Panc1 (cell line): ENCODE measurements at regions not wholly inside any gene's neighbourhood (a gene's known extent, or its start where the extent isn't known, plus 50 kb on each side); places are given as distances from the start of the nearest gene placed in this dataset.

Experiments
- ATAC-seq: fragments of 200-7000 bp; cut with Tn5 transposase; 2 replicates; pipeline ENCODE4 v1.9.1; 2020; ENCODE audit warnings: mild to moderate bottlenecking, moderate library complexity
- BruUV-seq: library from RNA; stranded (reverse); fragments of 400-500 nt; replicated peaks from 2 replicates; lab custom pipeline; 2021; lab: Mats Ljungman, UMichigan
- CTCF ChIA-PET: fragments of 300-600 bp; sonication (Branson Sonifier 250); formaldehyde crosslinking; loops from one replicate; lab custom pipeline; 2022; ENCODE audit warnings: antibody characterized with exemption; lab: Charles Lee
- POLR2A ChIA-PET: fragments of 300-600 bp; sonication (Branson Sonifier 250); formaldehyde crosslinking; loops from one replicate; lab custom pipeline; 2022; ENCODE audit warnings: antibody characterized with exemption; lab: Charles Lee
- DNase-seq: peaks from one replicate; pipeline ENCODE4 v3.0.0-alpha.2; 2010; ENCODE audit warnings: low read depth, low spot score
- H3K27ac ChIP-seq: 2 replicates; pipeline ENCODE4 v1.5.1; 2011; ENCODE audit warnings: mild to moderate bottlenecking, low read length, inconsistent platforms
- H3K27me3 ChIP-seq: fragments of 200-500 bp; sonication (Bioruptor generic); 2 replicates; pipeline ENCODE4 v1.6.0; 2014; ENCODE audit warnings: low read length, inconsistent platforms; ENCODE audit not compliant: control insufficient read depth, insufficient read depth
- H3K36me3 ChIP-seq: fragments of 200-500 bp; sonication (Bioruptor generic); 2 replicates; pipeline ENCODE4 v1.5.1; 2014; ENCODE audit warnings: inconsistent platforms, mild to moderate bottlenecking, low read length, moderate library complexity; ENCODE audit not compliant: control insufficient read depth, insufficient read depth
- H3K4me1 ChIP-seq: 2 replicates; pipeline ENCODE4 v1.5.1; 2011; ENCODE audit warnings: inconsistent platforms, mild to moderate bottlenecking, low read length, moderate library complexity; ENCODE audit not compliant: control insufficient read depth, insufficient read depth
- H3K4me3 ChIP-seq, 2 experiments: 2 replicates each; pipeline ENCODE4 v1.5.1; 2011 to 2012; ENCODE audit warnings: low read depth in 2 of 2, low read length in 2 of 2, mild to moderate bottlenecking in 2 of 2, inconsistent platforms in 1 of 2, moderate library complexity in 1 of 2
- H3K9me3 ChIP-seq: fragments of 200-500 bp; sonication (Bioruptor generic); 2 replicates; pipeline ENCODE4 v1.5.1; 2014; ENCODE audit warnings: low read depth, mild to moderate bottlenecking, inconsistent platforms, low read length, moderate library complexity; ENCODE audit not compliant: control insufficient read depth, insufficient read depth
- CTCF ChIP-seq: fragments of 450-650 bp; IDR thresholded peaks from 2 replicates; pipeline ENCODE4 v1.5.1; 2017; ENCODE audit warnings: mild to moderate bottlenecking
- POLR2AphosphoS5 ChIP-seq: IDR thresholded peaks from 2 replicates; pipeline ENCODE4 v1.6.1; 2012; ENCODE audit warnings: mild to moderate bottlenecking, low read depth, low read length, moderate library complexity
- REST ChIP-seq, 2 experiments: IDR thresholded peaks; 2 replicates each; pipeline ENCODE4 v1.6.1; 2011 to 2012; ENCODE audit warnings: low read depth in 2 of 2, control low read depth in 1 of 2, low read length in 1 of 2, mild to moderate bottlenecking in 1 of 2, moderate library complexity in 1 of 2; ENCODE audit not compliant: insufficient read depth in 1 of 2
- SIN3A ChIP-seq: IDR thresholded peaks from 2 replicates; pipeline ENCODE4 v1.6.1; 2012; ENCODE audit warnings: low read depth, mild to moderate bottlenecking, low read length, moderate library complexity, borderline replicate concordance; ENCODE audit not compliant: insufficient read depth
- TCF7L2 ChIP-seq: IDR thresholded peaks from 2 replicates; pipeline ENCODE4 v1.6.1; 2011; ENCODE audit warnings: mild to moderate bottlenecking, low read depth, low read length, inconsistent platforms
- in situ Hi-C: cut with HindIII; loops from 2 replicates; pipeline ENCODE4 v1.10.0; 2016; ENCODE audit warnings: low sequenced_read_pairs, low pct_unique_long_range_greater_than_20kb
- intact Hi-C: fragments of 100-400 bp; cut with micrococcal nuclease; formaldehyde crosslinking; loops from one replicate; pipeline ENCODE4 v1.10.0; 2022; ENCODE audit not compliant: unreplicated experiment

- no peaks in the 10 kb centered on the region for H3K36me3 ChIP-seq
- ATAC-seq (no peak), DNase-seq (no peak)
- TF ChIP-seq CTCF (no peak), TCF7L2 (no peak), POLR2AphosphoS5 (no peak)
- no peaks in the 10 kb centered on the region for H3K4me1 ChIP-seq
- POLR2A ChIA-PET, result no interaction called here
- no peak overlapping the region for H3K27ac ChIP-seq
- no peak overlapping the region for H3K4me3 ChIP-seq
- BruUV-seq, result no TSS peak
- intact Hi-C loops (no loop called here), in situ Hi-C loops (no loop called here)
- H3K27me3 ChIP-seq, result no peaks in the 10 kb centered on the region
- CTCF ChIA-PET, result no interaction called here
- peaks cover 8% of the 10 kb centered on the region; the same call in 1 of the 2 replicates for H3K9me3 ChIP-seq
Measured at GRCh38 chr6:48893048-48893447, 570.0 kb downstream of the MMUT start.

- no peak for TF ChIP-seq CTCF
- TF ChIP-seq TCF7L2, result no peak
- no peak for TF ChIP-seq POLR2AphosphoS5
- no peak for TF ChIP-seq REST (IDR thresholded peaks at IDR 0.05; ENCODE audit: insufficient read depth in 1 of 2, low read depth in 2 of 2, low read length in 1 of 2)
- no peak for TF ChIP-seq SIN3A
- Histone ChIP-seq H3K4me3 (no peak overlapping the region), H3K9me3 (peaks cover 8% of the 10 kb centered on the region; the same call in 1 of the 2 replicates), H3K27ac (no peak overlapping the region), H3K4me1 (no peaks in the 10 kb centered on the region), H3K36me3 (no peaks in the 10 kb centered on the region), H3K27me3 (no peaks in the 10 kb centered on the region)
- ATAC-seq (no peak), DNase-seq (no peak)
- BruUV-seq, result no TSS peak
- ChIA-PET CTCF (no interaction called here), POLR2A (interaction anchor here (0.7 kb wide), 1 partner anchor 55 kb away, joined by 3 read pairs; no protein-coding TSS in a partner anchor)
- in situ Hi-C loops (no loop called here), intact Hi-C loops (no loop called here)
Measured at GRCh38 chr6:48891308-48891707, 571.7 kb downstream of the MMUT start.
